Parathyroid adenoma (tissue), 2 donors: ENCODE measurements at regions not wholly inside any gene's neighbourhood (a gene's known extent, or its start where the extent isn't known, plus 50 kb on each side); places are given as distances from the start of the nearest gene placed in this dataset.

Experiments used
- H2AFZ ChIP-seq: fragments of 300-600 bp; sonication (generic); one replicate; pipeline ENCODE4 v1.7.0; 2017; ENCODE audit warnings: antibody characterized with exemption, mild to moderate bottlenecking
- H3K27ac ChIP-seq: fragments of 300-600 bp; sonication (generic); one replicate; pipeline ENCODE4 v1.7.0; 2017
- H3K27me3 ChIP-seq: fragments of 300-600 bp; sonication (generic); one replicate; pipeline ENCODE4 v1.7.0; 2017; ENCODE audit warnings: low read length; ENCODE audit not compliant: control insufficient read depth, insufficient read depth
- H3K36me3 ChIP-seq: fragments of 300-600 bp; sonication (generic); one replicate; pipeline ENCODE4 v1.7.0; 2017; ENCODE audit warnings: low read length; ENCODE audit not compliant: control insufficient read depth, insufficient read depth
- H3K4me1 ChIP-seq: fragments of 300-600 bp; sonication (generic); one replicate; pipeline ENCODE4 v1.7.0; 2017; ENCODE audit warnings: control low read depth
- H3K4me2 ChIP-seq: fragments of 300-600 bp; sonication (generic); one replicate; pipeline ENCODE4 v1.7.0; 2017; ENCODE audit warnings: low read length
- H3K4me3 ChIP-seq: fragments of 300-600 bp; sonication (generic); one replicate; pipeline ENCODE4 v1.7.0; 2017; ENCODE audit warnings: low read depth, low read length
- H3K79me2 ChIP-seq: fragments of 300-600 bp; sonication (generic); one replicate; pipeline ENCODE4 v1.7.0; 2017; ENCODE audit warnings: control low read depth
- H3K9ac ChIP-seq: fragments of 300-600 bp; sonication (generic); one replicate; pipeline ENCODE4 v1.7.0; 2017; ENCODE audit warnings: mild to moderate bottlenecking
- H3K9me3 ChIP-seq: fragments of 300-600 bp; sonication (generic); one replicate; pipeline ENCODE4 v1.7.0; 2017; ENCODE audit warnings: low read length; ENCODE audit not compliant: control insufficient read depth
- TF ChIP-seq, protein P1 (sequence below): fragments of 300-600 bp; sonication (generic); IDR thresholded peaks from one replicate; pipeline ENCODE4 v1.7.0; 2017; ENCODE audit warnings: antibody characterized with exemption, mild to moderate bottlenecking
- donor health status: primary hyperparathyroidism.

DNA sequence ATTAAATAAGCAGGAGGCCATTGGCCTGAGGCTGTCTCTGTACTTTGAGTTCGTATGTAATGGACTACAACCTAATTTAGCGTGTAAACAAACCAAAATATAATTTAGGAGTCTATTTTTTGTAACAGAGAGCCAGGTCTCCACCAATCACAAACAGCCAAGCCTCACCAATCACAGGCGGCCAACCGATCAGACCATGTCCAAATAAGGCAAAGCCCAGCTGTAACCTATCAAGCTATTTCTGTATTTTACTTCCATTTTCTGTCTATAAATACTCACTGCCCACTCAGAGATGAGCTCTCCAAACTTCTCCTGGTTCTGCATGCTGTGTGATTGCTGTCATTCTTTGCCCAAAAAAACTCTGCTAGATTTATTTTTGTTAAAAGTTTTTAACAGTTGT, 322.7 kb downstream of the NPIPA8 start:
- Histone ChIP-seq H3K9ac (no peak overlapping the region), H3K9me3 (no peaks in the 10 kb centered on the region), H3K27ac (no peak overlapping the region), H3K4me2 (no peak overlapping the region), H2AFZ (no peak overlapping the region), H3K27me3 (no peaks in the 10 kb centered on the region), H3K4me1 (no peaks in the 10 kb centered on the region), H3K4me3 (no peak overlapping the region), H3K36me3 (no peaks in the 10 kb centered on the region), H3K79me2 (no peaks in the 10 kb centered on the region)
- TF ChIP-seq, protein P1, sequence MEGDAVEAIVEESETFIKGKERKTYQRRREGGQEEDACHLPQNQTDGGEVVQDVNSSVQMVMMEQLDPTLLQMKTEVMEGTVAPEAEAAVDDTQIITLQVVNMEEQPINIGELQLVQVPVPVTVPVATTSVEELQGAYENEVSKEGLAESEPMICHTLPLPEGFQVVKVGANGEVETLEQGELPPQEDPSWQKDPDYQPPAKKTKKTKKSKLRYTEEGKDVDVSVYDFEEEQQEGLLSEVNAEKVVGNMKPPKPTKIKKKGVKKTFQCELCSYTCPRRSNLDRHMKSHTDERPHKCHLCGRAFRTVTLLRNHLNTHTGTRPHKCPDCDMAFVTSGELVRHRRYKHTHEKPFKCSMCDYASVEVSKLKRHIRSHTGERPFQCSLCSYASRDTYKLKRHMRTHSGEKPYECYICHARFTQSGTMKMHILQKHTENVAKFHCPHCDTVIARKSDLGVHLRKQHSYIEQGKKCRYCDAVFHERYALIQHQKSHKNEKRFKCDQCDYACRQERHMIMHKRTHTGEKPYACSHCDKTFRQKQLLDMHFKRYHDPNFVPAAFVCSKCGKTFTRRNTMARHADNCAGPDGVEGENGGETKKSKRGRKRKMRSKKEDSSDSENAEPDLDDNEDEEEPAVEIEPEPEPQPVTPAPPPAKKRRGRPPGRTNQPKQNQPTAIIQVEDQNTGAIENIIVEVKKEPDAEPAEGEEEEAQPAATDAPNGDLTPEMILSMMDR = no peak

DNA sequence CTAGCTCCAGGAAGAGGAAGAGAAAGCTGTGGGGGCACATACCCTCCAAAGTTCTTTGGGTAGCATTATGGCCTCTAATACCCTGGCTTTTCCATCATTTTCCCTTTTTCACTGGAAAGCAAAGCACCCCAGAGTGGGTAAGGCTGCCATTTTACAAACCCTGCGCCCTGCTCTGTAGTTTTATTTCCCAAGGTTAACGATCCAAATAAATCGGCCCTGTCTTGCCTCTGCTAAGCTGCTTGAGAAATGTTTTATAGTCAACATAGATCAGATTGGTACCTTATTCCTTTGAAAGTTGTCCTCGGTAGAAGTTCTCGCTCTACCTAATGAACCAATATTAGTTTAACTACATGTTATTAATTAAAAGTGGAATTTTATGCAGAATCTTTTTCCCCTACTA, 328.2 kb downstream of the NPIPA8 start:
- TF ChIP-seq, protein P1 = no peak
- Histone ChIP-seq H3K79me2 (no peaks in the 10 kb centered on the region), H3K9me3 (no peaks in the 10 kb centered on the region), H3K4me1 (no peaks in the 10 kb centered on the region), H3K27me3 (no peaks in the 10 kb centered on the region), H2AFZ (no peak overlapping the region), H3K9ac (no peak overlapping the region), H3K4me2 (no peak overlapping the region), H3K27ac (no peak overlapping the region), H3K4me3 (no peak overlapping the region), H3K36me3 (no peaks in the 10 kb centered on the region)

DNA sequence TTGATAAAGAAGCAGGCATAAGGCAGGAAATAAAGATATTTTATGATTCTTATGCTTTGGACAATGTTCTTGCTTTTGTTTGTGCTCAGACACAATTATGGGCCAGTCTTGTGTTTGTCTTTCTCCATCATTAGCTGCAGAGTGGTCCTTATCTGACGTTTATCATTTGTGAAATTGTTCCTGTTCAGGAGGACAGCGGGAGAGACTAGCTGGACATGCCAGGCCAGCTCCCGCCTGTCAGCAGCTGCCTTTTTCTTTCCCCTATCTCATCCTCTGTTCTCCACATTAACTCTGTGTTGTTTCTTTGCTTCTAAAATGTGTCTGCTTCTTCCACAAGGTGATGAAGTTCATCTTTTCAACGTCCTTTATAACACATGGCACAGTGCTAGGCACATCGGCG, 333.5 kb downstream of the NPIPA8 start:
- H3K9ac ChIP-seq = no peak overlapping the region
- H3K4me3 ChIP-seq = no peak overlapping the region
- no peaks in the 10 kb centered on the region for H3K27me3 ChIP-seq
- H3K4me1 ChIP-seq = no peaks in the 10 kb centered on the region
- TF ChIP-seq, protein P1 = no peak
- H2AFZ ChIP-seq = no peak overlapping the region
- no peak overlapping the region for H3K27ac ChIP-seq
- H3K79me2 ChIP-seq = no peaks in the 10 kb centered on the region
- H3K36me3 ChIP-seq = no peaks in the 10 kb centered on the region
- no peak overlapping the region for H3K4me2 ChIP-seq
- H3K9me3 ChIP-seq = no peaks in the 10 kb centered on the region

DNA sequence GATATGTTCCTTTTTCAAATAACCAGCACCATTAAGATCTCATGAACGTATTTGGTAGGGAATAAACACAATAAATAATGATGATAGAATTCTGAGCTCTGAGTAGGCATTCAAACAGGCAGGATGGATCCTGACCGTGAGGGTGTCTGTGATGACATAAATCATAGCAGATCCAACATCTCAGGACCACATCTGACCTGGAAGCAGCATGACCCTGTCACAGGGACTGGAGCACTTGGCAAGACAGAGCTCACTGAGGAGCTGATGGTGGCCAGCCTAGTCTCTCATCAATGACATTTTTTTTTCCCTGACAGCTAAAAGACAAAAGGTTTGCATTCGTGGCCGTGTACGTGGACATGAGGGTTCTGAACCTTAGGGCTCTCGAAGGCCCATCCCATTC, 337.5 kb downstream of the NPIPA8 start:
- H3K4me3 ChIP-seq = no peak overlapping the region
- no peaks in the 10 kb centered on the region for H3K36me3 ChIP-seq
- TF ChIP-seq, protein P1 = no peak

DNA sequence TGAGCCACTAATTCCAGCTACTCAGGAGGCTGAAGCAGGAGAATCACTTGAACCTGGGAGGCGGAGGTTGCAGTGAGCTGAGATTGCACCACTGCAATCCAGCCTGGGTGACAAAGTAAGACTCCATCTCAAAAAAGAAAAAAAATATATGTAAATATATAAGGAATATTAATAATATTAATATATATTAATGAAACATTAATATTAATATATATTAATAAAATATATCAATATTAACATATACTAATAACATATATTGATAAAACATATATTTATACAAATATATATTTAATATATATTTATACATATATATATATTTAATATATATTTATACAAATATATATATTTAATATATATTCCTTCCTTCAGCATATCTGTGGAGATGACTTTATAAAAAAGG, 338.0 kb downstream of the NPIPA8 start:
- no peaks in the 10 kb centered on the region for H3K9me3 ChIP-seq
- no peak overlapping the region for H3K4me2 ChIP-seq
- H3K79me2 ChIP-seq = no peaks in the 10 kb centered on the region
- no peak overlapping the region for H3K4me3 ChIP-seq
- no peak overlapping the region for H3K9ac ChIP-seq
- H3K36me3 ChIP-seq = no peaks in the 10 kb centered on the region
- no peak overlapping the region for H3K27ac ChIP-seq
- no peaks in the 10 kb centered on the region for H3K27me3 ChIP-seq
- no peak overlapping the region for H2AFZ ChIP-seq
- H3K4me1 ChIP-seq = no peaks in the 10 kb centered on the region
- TF ChIP-seq, protein P1 = no peak

More for the DNA sequence above, 337.5 kb downstream of the NPIPA8 start:
- Histone ChIP-seq H3K27ac (no peak overlapping the region), H3K4me2 (no peak overlapping the region), H3K4me1 (no peaks in the 10 kb centered on the region), H3K79me2 (no peaks in the 10 kb centered on the region), H2AFZ (no peak overlapping the region), H3K9ac (no peak overlapping the region), H3K27me3 (no peaks in the 10 kb centered on the region), H3K9me3 (no peaks in the 10 kb centered on the region)
